ENCODE measurements at regions not wholly inside any gene's neighbourhood (a gene's known extent, or its start where the extent isn't known, plus 50 kb on each side); places are given as distances from the start of the nearest gene placed in this dataset.

DNA sequence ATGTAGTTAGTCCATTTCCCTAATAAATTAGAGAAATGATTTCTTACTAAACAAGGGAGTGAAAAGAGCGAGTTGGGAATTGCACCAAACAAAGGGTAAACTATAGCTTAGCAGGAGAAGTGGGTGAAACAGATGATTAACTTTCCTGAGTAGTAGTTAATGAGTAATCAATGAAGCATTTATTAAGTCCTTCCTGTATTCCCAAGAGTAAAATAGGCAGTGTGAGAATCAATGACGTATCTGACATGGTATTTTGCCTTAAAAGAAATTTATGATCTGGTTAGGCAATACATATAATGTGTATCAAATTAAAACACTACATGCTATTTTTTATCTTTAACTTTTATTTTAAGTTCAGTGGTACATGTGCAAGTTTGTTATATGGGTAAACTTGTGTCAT, 142.8 kb downstream of the KLF5 start:
- dilution Hi-C loops (cut with HindIII; ENCODE audit: low sequenced_read_pairs, unreplicated experiment): no loop called here
- Histone ChIP-seq H3K4me1 (ENCODE audit: control insufficient read depth, insufficient read depth, low read length) (no peaks in the 10 kb centered on the region; the same call in 1 of the 2 replicates), H4K5ac (ENCODE audit: low read depth, low read length) (no peak overlapping the region), H2AK5ac (ENCODE audit: low read depth, low read length) (no peak overlapping the region), H4K20me1 (ENCODE audit: insufficient read depth, low read length) (no peaks in the 10 kb centered on the region), H2BK120ac (ENCODE audit: low read depth, low read length) (no peak overlapping the region), H2AFZ (replicated peaks; ENCODE audit: low read length, poor library complexity) (no peak overlapping the region), H3K79me1 (ENCODE audit: low read depth in 1 of 2, low read length in 2 of 2) (no peaks in the 10 kb centered on the region), H3K9me1 (ENCODE audit: insufficient read depth, low read length) (no peaks in the 10 kb centered on the region), H2AK9ac (replicated peaks; ENCODE audit: low read depth, low read length, poor library complexity) (no peak overlapping the region), H3K4me3 (ENCODE audit: insufficient read depth, low read depth, low read length) (no peak overlapping the region), H4K8ac (ENCODE audit: low read depth in 2 of 2, low read length in 2 of 2) (no peak overlapping the region), H3K23ac (ENCODE audit: low read depth, low read length) (no peak overlapping the region), H3K4me2 (ENCODE audit: low read depth, low read length) (no peak overlapping the region), H2BK15ac (ENCODE audit: low read depth, low read length) (no peak overlapping the region), H2BK5ac (ENCODE audit: low read depth, low read length, poor library complexity, severe bottlenecking) (no peak overlapping the region), H3K27ac (ENCODE audit: insufficient read depth, low read length) (no peak overlapping the region), H2BK20ac (ENCODE audit: low read depth, low read length) (no peak overlapping the region), H3K9me3 (ENCODE audit: control insufficient read depth, insufficient read depth, low read length) (no peaks in the 10 kb centered on the region), H4K91ac (ENCODE audit: insufficient read depth, low read depth, low read length) (no peak overlapping the region), H3K18ac (ENCODE audit: low read depth, low read length) (no peak overlapping the region), H3K56ac (ENCODE audit: extremely low read depth, insufficient read depth, low read length) (no peak overlapping the region), H3K4ac (ENCODE audit: low read depth, low read length) (no peak overlapping the region), H3K27me3 (ENCODE audit: control insufficient read depth, insufficient read depth, low read length) (no peaks in the 10 kb centered on the region), H3K9ac (ENCODE audit: low read depth, low read length) (no peak overlapping the region), H3K36me3 (ENCODE audit: control insufficient read depth, insufficient read depth, low read length) (no peaks in the 10 kb centered on the region), H3K14ac (replicated peaks; ENCODE audit: low read depth, low read length) (no peak overlapping the region)
- in situ Hi-C loops (cut with MboI; ENCODE audit: low sequenced_read_pairs): no loop called here
- ChIA-PET POLR2A (ENCODE audit: unreplicated experiment) (no interaction called here), CTCF (no interaction called here)
- intact Hi-C loops (cut with micrococcal nuclease): no loop called here
- DNase-seq (no peak), ATAC-seq (ENCODE audit: low read depth) (no peak)
- WGBS, 2 experiments (ENCODE audit: extremely low coverage in 2 of 2, insufficient read length in 1 of 2): no CpG with 5 or more reads among the region's 2 CpGs
- no TSS peak for BruUV-seq (replicated peaks)
- TF ChIP-seq NFE2L2 (IDR thresholded peaks at IDR 0.05; ENCODE audit: low read depth, low read length): no peak
- TF ChIP-seq FOS (IDR thresholded peaks at IDR 0.05; ENCODE audit: low read depth, low read length): no peak
- TF ChIP-seq MAFK (IDR thresholded peaks at IDR 0.05; ENCODE audit: low read depth, low read length): no peak
- no peak for TF ChIP-seq CHD1 (IDR thresholded peaks at IDR 0.05; ENCODE audit: low read depth, low read length)
- no peak for TF ChIP-seq SMC3 (IDR thresholded peaks at IDR 0.05; ENCODE audit: low read depth, low read length)
- TF ChIP-seq, protein P1, sequence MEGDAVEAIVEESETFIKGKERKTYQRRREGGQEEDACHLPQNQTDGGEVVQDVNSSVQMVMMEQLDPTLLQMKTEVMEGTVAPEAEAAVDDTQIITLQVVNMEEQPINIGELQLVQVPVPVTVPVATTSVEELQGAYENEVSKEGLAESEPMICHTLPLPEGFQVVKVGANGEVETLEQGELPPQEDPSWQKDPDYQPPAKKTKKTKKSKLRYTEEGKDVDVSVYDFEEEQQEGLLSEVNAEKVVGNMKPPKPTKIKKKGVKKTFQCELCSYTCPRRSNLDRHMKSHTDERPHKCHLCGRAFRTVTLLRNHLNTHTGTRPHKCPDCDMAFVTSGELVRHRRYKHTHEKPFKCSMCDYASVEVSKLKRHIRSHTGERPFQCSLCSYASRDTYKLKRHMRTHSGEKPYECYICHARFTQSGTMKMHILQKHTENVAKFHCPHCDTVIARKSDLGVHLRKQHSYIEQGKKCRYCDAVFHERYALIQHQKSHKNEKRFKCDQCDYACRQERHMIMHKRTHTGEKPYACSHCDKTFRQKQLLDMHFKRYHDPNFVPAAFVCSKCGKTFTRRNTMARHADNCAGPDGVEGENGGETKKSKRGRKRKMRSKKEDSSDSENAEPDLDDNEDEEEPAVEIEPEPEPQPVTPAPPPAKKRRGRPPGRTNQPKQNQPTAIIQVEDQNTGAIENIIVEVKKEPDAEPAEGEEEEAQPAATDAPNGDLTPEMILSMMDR (conservative IDR thresholded peaks at IDR 0.05; ENCODE audit: low read depth, low read length): no peak
- TF ChIP-seq BHLHE40 (IDR thresholded peaks at IDR 0.05; ENCODE audit: low read depth, low read length): no peak
- no peak for TF ChIP-seq MXI1 (IDR thresholded peaks at IDR 0.05; ENCODE audit: borderline replicate concordance, low read depth, low read length)
- no peak for TF ChIP-seq RAD21 (IDR thresholded peaks at IDR 0.05; ENCODE audit: low read length)
- TF ChIP-seq, protein P2, sequence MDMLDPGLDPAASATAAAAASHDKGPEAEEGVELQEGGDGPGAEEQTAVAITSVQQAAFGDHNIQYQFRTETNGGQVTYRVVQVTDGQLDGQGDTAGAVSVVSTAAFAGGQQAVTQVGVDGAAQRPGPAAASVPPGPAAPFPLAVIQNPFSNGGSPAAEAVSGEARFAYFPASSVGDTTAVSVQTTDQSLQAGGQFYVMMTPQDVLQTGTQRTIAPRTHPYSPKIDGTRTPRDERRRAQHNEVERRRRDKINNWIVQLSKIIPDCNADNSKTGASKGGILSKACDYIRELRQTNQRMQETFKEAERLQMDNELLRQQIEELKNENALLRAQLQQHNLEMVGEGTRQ (IDR thresholded peaks at IDR 0.05; ENCODE audit: low read depth, low read length): no peak
- TF ChIP-seq MAZ (IDR thresholded peaks at IDR 0.05; ENCODE audit: borderline replicate concordance, low read depth, low read length): no peak
- no peak for TF ChIP-seq CEBPB (IDR thresholded peaks at IDR 0.05; ENCODE audit: low read depth, low read length)
- no peak for TF ChIP-seq RFX5 (IDR thresholded peaks at IDR 0.05; ENCODE audit: low read depth, low read length)
- no peak for TF ChIP-seq POLR2A (IDR thresholded peaks at IDR 0.05; ENCODE audit: low read depth, low read length)
- TF ChIP-seq RCOR1 (IDR thresholded peaks at IDR 0.05; ENCODE audit: insufficient replicate concordance, low read length): no peak
- TF ChIP-seq, protein P3, sequence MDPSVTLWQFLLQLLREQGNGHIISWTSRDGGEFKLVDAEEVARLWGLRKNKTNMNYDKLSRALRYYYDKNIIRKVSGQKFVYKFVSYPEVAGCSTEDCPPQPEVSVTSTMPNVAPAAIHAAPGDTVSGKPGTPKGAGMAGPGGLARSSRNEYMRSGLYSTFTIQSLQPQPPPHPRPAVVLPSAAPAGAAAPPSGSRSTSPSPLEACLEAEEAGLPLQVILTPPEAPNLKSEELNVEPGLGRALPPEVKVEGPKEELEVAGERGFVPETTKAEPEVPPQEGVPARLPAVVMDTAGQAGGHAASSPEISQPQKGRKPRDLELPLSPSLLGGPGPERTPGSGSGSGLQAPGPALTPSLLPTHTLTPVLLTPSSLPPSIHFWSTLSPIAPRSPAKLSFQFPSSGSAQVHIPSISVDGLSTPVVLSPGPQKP (IDR thresholded peaks at IDR 0.05; ENCODE audit: borderline replicate concordance, low read depth, low read length): no peak
